Stimulated activated CD4-positive, alpha-beta T cell treated with anti-CD3 and anti-CD28 coated beads, Interleukin-1b, Interleukin-23, amount 100 ng/mL, for 48 hours (primary cell): ENCODE measurements at regions not wholly inside any gene's neighbourhood (a gene's known extent, or its start where the extent isn't known, plus 50 kb on each side); places are given as distances from the start of the nearest gene placed in this dataset.
"Not testable (repeated sequence)": the region's sequence is repeated elsewhere in the genome, so short reads cannot be mapped to it uniquely, and the experiment has no call there.

Experiments used
- DNase-seq: peaks from one replicate; pipeline ENCODE4 v3.0.0-alpha.2; 2020

DNA sequence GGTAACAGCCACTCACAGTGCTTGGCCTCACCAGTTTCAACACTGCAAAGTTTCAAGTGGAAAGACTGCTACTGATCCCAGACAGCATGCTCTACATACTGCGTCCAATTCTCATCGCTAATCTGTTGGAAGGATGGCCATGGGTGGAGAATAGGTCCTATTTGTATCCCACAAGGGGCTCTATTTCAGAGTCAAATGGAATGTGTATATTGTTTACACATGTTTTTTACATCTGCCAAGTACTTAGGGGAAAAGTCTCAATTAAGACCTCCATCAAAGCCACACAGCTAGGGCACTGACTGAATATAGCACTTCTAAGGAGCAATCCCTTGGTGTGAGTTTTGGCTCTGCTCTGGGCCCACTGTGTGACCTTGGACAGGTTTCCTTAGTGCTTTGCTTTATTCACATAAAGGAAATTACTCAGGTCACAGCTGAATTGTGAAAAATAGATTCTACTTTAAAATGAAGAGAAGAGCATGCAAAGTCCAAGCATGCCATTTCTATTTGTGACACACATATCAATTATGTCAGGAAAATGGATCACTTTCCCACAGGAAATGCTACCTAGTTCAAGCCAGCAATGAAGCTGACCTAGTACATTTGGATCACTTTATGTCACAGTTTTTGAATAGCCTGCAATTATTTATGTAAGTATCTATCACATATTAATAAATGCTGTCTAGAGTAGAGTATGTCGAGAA is 112.9 kb upstream of the STK17B start:
- DNase-seq, result no peak

DNA sequence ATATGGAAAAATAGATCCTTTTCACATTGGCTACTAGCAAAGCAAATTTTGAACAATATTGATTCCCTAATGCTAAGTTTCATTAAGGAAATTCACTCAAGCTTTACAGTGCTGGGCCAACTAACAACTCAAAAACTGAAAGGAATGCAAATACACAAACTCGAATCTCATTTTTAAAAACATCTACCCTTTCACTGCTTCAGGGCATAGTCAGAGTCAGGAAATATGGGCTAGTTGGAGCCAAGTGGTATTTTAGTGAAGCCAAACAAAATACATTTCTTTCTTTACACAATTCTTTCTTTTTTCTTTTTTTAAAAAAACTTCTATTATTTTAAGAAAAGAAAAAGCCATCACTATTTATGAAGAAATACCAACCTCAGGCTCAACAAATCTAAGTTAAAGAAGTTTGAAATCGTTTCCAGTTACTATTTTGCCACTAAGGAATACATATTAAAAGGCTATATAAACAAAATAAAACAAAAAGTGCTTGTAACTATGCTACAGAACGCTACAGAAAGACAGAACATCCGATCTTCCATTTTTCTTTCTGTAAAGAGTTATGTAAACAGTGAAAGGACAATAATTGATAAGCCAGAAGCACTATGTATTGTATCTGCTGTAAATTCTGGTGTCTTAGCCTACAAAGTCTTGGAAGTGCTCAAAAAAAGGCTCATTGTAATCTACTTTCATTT is 113.6 kb upstream of the STK17B start:
- no peak for DNase-seq

DNA sequence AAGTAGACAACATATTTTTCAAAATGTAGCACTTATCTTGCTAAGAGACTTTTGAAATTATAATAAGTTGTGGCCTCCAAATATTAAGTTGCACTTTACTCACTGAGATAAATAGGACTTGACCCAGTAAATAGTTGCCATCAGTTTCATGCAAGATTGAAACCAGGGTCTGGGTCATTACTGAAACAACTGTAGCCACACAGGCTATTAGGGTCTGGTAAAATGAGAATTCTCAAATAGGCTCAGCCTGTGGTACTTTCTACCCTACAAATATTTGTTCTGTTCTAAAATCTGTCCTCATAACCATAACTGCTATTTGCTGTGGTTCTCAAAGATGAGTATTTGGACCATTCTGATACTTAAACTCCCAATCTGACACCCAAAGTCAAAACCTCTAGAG is 115.4 kb upstream of the STK17B start:
- DNase-seq, result no peak

DNA sequence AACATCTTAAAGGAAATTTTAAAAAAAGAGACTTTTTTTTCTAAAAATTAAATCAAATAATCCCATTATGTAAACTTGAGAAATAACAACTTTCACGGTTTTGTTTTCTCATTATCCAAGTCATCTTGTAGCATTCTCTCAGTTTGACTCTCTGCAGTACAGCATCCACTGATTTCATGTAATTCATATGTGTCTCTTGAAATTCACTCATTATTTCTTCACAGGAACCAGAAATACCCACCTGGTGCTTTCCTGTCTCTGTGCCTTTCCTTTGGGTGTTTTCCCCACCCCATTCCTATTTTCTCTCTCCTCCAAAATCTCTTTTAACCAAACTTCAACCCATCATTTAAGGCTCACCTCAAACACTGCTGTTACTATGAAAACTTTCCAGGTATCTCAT is 116.1 kb upstream of the STK17B start:
- no peak for DNase-seq

- DNase-seq, result no peak
Observed at GRCh38 chr2:196288006-196288538, 116.7 kb upstream of the STK17B start.

DNA sequence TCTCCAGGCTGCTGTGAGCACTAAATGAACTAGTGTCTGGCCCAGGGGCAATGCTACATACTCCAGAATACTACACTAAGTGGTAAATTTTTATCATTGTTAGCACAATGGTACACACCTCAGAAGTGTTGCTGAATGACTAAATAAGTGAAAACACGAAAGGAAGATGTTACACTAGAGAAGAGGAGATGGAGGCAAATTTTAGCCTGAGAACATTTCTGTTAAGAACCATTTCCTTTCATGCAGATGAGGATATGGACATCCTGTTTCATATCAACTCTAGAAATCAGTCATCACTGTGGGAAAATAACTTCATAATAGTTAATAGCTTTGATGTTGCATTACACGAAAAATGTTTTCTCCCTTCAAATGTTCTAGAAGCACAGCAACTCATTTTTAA is 117.6 kb upstream of the STK17B start:
- no peak for DNase-seq

DNA sequence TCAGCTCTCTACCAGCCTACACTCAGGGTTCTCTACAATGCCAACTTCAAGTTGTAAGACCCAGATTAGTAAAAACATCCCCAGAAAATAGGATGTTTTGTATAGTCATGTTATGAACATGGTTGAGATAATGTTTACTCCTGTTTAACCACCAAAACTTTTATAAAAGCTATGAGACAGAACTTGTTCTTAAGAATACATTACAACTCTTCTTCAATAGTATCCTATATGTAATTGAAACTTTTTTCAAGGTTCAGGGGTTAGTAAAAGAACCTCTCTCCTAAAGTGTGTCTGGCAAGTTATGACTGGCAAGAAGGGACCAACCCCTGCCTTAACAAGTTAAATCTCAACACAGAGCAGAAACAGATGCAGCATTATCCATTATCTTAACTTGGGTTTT is 118.8 kb upstream of the STK17B start:
- DNase-seq, result no peak

DNA sequence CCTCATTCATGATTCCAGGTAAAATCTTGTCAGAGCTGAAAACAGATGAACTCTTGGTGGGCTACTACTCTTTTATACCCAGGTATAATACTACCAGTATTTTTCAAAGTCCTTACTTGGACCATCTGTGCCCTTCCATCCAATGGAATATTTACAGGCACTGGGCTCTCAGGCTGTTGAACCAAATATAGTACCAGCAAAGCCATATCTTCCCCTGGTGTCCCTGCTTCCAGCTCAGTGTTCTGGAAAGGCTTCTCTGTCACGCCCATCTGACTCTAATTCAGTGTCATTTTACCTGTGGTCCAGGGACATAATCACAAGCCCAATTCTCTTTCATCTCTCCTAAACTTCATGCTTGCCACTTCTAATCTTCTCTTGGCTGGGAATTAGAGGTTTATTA is 119.2 kb upstream of the STK17B start:
- DNase-seq, result no peak

GRCh38 chr2:196291426-196291825 is 120.0 kb upstream of the STK17B start:
- no peak for DNase-seq

DNA sequence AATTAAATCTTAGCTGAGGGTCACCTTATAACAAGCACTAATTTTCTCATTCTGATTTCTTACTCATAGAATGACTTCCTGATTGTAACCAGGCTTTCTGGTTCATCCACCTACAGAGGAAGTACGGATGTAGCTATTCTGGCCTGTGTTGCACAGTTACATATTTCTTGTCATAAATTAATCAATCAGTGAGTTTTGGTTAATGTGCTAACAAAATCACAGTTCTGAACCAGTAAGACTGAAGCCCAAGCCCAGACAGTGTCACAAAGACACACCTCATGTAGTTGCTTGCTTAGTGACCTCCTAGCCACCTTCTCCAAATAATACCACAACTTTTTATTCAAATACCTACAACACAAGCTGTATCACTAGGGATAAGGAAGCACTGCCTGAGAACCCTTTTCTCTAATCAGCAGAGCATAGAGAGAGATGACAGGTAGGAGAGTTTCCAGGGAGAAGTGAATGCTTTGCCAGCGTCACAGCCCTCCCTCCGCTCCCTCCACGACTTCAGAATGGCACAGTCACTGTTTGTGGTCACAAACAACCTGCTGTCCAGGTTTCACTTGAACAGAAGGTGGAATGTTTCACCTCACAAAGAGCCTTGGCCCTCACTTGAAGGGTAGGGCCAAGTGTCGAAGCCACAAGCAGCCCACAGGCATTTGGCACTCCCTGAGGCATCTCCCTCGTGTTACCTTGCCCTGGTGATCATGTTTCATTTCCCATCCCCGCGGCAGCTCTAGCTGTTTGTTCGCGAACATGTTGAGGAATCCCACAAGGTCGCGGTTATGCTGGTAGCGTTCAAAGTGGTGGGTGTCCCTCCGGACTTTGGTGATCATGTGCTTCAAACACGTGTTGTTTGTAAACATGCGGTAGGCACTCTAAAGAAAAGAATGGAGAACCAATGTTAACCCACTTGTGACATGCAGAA is 120.8 kb upstream of the STK17B start:
- no peak for DNase-seq

- no peak for DNase-seq
Observed at GRCh38 chr2:196293751-196294515, 122.6 kb upstream of the STK17B start.

- no peak for DNase-seq
Observed at GRCh38 chr2:196294516-196294909, 123.1 kb upstream of the STK17B start.

DNA sequence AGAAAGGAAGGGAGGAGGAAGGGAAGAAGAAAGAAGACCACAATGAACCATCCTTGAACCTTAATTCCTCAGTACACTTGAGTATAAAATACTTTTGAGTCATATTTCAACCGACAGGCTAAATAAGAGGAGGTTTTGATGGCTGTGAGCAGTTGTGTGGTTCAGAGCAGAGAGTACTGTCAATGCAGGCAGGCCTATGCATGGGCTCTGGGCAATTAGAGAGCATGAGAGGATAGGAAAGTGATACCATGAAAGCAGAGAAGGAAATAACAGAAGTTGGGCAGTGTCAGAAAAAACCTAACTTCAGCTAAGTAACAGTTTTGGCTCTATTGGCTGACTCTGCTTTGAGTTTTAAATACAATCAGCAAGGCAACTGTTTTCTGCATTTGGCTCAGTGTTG is 123.6 kb upstream of the STK17B start:
- DNase-seq, result no peak

GRCh38 chr2:196298106-196298723 is 126.8 kb upstream of the STK17B start:
- DNase-seq, result not testable (repeated sequence)

- DNase-seq, result no peak
Observed at GRCh38 chr2:196307775-196308305, 136.5 kb upstream of the STK17B start.

DNA sequence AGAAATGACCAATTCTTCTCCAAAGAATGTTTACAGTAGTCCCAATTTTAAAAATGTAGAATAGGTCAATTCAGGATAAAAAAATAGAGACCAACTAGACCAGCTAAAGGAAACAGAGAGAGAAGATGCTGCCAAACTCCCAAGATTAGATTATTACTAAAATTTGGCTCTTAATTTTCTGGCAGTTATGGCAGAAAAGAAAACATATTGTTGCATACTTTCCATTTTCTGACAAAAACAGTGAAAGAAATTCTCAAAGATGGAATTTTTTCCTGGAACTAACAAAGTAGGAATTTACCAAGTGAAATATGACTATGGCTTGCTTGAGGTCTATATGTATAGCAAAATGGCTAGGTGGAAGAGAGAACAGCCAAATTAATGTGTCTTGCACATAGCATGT is 138.3 kb upstream of the STK17B start:
- no peak for DNase-seq

DNA sequence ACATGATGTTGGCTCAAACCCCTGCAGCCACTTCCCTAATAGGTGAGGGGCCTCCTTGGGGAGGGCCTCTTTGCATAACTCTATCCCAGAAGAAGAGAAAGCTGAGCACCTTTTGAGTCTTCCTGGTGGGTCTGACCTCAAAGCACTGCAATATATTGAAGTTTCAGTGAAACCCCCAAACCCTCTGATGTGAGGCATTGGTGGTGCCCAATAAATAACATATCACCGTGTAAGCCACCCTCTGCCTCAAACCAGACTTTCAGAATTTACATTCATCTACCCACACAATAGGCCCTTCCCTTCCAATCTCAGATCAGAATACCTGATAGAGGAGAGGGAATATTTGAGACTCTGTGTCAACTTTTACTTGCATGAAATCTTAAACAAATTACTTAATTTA is 142.8 kb upstream of the STK17B start:
- DNase-seq, result no peak

GRCh38 chr2:196314780-196315179 is 143.4 kb upstream of the STK17B start:
- no peak for DNase-seq

DNA sequence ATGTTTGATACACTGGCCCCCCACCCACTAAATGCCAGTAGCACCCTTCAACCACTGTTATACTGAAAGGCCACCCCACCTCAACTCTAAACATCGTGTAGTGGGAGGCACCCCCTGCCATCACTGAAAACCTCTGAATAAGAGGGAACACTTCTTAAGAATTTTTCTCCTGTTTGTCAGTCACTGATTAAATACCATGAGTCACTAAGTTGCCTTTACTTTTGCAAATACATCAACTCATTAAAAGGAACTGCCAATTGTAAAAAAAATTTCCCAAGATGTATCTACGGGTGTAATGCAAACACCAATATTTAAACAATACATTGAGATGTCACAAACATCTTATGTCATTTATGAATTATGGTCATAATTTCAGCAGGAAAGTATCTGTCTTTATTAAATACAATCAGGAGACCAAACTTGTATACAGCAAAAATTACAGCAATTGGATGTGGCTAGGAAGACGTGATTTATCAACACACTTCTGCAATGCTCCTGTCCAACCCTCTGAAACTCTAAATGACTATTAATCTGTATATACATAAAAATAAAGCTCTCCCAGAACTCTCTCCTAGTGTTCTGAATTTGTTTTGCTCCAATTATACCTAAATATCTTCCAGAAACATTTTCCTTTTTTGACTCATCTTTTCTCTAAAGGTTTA is 144.1 kb upstream of the STK17B start:
- DNase-seq, result no peak

DNA sequence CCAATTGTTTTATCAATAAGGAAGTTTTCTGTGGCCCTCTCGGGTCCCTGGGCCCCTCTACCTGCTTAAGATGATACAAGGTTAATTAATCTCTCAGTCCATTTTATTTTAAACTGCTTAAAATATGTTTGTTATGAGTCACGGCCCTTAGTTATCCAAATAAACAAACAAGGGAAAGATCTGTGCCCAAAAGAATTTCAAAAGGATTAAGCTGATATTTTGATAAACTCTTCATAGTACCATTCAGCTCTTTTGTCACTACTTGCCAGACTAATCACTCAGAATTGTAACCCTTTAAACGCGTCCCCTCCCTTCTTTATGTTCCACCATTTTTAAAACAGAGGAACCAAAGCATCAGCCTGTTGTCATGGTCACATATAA is 144.7 kb upstream of the STK17B start:
- DNase-seq, result no peak
